Heart left ventricle (tissue), 13 donors: ENCODE measurements at regions not wholly inside any gene's neighbourhood (a gene's known extent, or its start where the extent isn't known, plus 50 kb on each side); places are given as distances from the start of the nearest gene placed in this dataset.

Experiments used
- POLR2A ChIP-seq, 2 donors: fragments of 450-650 bp; IDR thresholded peaks; one replicate each; pipeline ENCODE4 v1.6.1; 2017; ENCODE audit warnings: antibody characterized with exemption in 2 of 2, mild to moderate bottlenecking in 2 of 2, moderate library complexity in 2 of 2
- TF ChIP-seq, protein P1 (sequence below), 12 donors: fragments of 200-600 bp; sonication (generic) in 4 of 12; IDR thresholded peaks; one replicate each; pipeline versions ENCODE4 v1.5.0 to v1.8.0; 2018 to 2022; ENCODE audit warnings: antibody characterized with exemption in 12 of 12, mild to moderate bottlenecking in 5 of 12
- donor health status: ischemic (EF 13 %, LVEDD 7.1; RV severe dilation, severe dysfunction).
- donor health status: DM: no; HTN: yes; CAD: no.
- donor health status: DM: no; HTN: no; CAD: no.
- donor health status: ischemic (EF 25% LVEDD 6.9; RV normal size, moderate dysfunction).
- donor health status: ischemic (EF 25% LVEDD 5.7; RV mildly dilated, moderate dysfunction).
- donor health status: ischemic (EF 35%, LVEDD 5.7; RV mildly dilated, moderate dysfunction).
- donor health status: nonischemic (EF 11% LVEDD 7.7; RV severe dilation, severe dysfunction).
- donor health status: DM: yes; HTN: yes; CAD: no.
- donor health status: PGD.
- donor health status: ischemic (EF 29% LVEDD 5.4; RV normal size, mild dysfunction).
- donor health status: nonischemic (EF 23%, LVEDD 6.1; RV moderate dilation, normal function).

GRCh38 chr1:115507901-115508300 lies 133.9 kb upstream of the VANGL1 start:
- TF ChIP-seq POLR2A (IDR thresholded peaks at IDR 0.05) = no peak
- TF ChIP-seq, protein P1, sequence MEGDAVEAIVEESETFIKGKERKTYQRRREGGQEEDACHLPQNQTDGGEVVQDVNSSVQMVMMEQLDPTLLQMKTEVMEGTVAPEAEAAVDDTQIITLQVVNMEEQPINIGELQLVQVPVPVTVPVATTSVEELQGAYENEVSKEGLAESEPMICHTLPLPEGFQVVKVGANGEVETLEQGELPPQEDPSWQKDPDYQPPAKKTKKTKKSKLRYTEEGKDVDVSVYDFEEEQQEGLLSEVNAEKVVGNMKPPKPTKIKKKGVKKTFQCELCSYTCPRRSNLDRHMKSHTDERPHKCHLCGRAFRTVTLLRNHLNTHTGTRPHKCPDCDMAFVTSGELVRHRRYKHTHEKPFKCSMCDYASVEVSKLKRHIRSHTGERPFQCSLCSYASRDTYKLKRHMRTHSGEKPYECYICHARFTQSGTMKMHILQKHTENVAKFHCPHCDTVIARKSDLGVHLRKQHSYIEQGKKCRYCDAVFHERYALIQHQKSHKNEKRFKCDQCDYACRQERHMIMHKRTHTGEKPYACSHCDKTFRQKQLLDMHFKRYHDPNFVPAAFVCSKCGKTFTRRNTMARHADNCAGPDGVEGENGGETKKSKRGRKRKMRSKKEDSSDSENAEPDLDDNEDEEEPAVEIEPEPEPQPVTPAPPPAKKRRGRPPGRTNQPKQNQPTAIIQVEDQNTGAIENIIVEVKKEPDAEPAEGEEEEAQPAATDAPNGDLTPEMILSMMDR (IDR thresholded peaks at IDR 0.05) = no peak
